ENCODE measurements at regions not wholly inside any gene's neighbourhood (a gene's known extent, or its start where the extent isn't known, plus 50 kb on each side); places are given as distances from the start of the nearest gene placed in this dataset.
"Not testable (repeated sequence)": the region's sequence is repeated elsewhere in the genome, so short reads cannot be mapped to it uniquely, and the experiment has no call there.

DNA sequence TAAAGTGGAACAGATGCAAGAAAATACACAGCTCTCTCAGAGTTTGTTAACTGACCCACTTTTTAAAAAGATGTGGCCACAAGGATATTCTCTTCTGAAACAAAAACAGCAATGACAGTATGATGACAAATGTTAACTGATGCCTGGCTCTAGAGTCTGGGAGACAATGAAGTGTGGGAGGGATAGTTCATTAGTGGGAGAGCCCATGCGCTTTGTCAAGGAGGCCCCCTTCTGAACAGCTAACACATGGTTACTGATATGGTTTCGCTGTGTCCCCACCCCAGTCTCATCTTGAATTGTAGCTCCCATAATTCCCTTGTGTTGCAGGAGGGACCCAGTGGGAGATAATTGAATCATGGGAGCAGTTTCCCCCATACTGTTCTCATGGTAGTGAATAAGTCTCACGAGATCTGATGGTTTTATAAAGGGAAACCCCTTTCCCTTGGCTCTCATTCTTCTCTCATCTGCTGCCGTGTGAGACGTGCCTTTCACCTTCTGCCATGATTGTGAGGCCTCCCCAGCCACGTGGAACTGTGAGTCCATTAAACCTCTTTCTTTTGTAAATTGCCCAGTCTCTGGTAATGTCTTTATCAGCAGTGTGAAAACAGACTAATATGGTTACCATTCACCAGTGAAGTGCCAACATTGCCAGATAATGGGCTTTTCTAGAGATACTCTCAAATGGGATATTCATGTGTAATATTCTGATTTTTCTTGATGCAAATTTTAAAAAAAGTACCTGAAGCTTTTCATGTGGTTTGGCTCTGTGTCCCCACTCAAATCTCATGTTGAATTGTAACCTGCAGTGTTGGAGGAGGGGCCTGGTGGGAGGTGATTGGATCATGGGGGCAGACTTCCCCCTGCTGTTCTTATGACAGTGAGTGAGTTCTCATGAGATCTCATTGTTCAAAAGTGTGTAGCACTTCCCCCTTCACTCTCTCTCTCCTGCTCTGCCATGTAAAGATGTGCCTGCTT lies 435.8 kb downstream of the SHISA9 start:
- not testable (repeated sequence) for DNase-seq

DNA sequence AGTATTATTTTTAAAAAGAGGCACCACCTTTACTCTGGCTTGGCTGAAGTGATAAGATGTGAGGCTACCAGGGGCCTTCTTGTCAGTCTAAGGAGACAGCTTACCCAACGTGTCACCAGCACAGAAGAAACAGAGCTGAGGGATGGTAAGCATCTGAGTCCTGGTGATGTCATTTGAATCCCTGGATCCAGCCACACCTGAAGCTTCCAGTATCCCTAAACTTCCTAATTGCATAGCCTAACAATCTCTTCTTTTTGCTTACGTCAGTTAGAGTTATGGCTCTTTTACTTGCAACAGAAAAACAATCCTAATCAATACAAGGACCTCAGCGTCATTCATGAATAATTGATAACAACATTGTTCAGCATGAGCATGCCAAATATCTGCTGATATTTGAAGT lies 436.6 kb downstream of the SHISA9 start:
- DNase-seq, result no peak

DNA sequence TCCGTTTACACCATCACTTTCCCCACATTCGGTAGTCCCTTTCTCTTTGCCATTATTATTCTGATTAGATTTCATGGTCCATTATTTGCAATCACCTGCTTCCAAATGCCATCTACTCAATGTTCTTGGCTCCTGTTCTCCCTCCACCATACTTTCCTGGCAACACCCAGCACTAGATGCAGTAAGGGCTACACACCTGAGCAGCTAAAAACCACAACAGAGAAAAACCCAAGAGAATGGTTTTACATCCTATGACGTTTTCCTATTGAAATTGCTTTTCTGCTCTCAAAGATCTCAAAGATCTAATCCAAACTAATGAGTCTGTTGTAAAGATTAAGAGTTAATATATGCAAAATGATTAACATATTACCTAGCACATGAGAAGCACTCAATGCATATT lies 441.3 kb downstream of the SHISA9 start:
- DNase-seq, result no peak

DNA sequence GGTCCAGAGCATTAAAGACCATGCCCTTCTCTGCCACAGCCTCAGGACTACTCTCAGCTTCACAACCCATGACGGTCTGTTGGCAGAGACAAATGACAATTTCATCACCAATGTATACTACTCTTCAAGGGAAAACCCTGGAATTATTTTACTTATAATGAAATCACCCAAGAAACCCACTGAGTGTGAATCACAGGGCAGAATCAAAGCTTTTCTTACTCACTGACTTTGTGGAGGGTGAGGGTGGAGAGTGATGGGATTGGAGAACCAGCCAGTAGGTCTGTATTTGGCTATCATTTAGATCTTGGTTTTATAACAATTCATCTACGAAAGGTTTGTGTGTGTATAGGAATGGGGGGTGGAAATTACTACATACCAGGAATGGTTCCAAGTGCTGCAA lies 442.6 kb downstream of the SHISA9 start:
- DNase-seq, result no peak

DNA sequence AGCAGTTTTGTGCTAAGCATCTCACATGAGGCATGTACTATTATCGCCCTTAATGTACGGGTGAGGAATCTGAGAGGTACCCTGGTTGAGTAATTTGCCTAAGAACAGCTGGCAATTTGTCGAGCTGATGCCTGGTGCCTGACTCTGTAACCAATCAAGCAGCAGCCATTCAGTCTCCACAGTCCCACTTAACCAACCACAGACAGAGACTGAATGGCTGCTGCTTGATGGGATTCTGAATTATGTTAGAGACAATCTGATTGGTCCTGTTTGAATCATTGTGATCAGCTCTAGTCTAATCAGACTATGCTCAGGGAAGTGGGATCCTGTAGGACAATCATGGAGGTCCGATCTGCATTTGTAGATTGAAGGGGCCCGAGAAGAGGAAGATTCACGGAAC lies 447.0 kb downstream of the SHISA9 start:
- DNase-seq, result no peak

DNA sequence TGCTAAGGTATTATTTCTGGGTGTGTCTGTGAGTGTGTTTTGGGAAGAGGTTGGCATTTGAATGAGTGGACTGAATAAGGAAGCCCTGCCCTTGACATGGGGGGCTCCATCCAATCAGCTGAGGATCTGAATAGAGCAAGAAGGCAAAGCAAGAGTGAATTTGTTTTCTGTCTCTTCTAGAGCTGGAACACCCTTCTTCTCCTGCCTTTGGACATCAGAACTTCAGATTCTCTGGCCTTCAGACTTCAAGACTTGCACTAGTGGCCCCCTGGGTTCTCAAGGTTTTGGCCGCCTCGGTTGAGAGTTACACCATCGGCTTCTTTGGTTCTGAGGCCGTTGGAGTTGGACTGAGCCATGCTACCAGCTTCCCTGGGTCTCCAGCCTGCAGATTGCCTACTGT lies 448.6 kb downstream of the SHISA9 start:
- DNase-seq, result no peak

DNA sequence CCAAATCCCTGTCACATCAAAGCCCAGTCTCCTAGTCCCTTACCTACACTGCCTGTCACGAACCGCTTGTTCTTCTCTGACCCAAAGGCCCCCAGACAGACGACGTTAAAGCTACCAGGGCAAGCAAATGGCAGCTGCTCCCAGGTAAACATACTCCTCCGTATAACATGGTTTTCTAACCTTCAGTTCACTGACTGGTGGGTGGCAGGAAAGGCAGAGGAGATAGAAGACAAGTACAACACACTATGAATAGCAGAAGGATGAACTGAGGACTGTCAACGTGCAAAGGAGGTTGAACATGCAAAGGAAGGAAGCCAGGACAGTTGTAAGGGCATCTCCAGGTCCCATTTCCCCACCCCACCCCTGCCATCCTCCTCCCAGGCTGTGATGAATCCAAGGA lies 449.8 kb downstream of the SHISA9 start:
- no peak for DNase-seq

DNA sequence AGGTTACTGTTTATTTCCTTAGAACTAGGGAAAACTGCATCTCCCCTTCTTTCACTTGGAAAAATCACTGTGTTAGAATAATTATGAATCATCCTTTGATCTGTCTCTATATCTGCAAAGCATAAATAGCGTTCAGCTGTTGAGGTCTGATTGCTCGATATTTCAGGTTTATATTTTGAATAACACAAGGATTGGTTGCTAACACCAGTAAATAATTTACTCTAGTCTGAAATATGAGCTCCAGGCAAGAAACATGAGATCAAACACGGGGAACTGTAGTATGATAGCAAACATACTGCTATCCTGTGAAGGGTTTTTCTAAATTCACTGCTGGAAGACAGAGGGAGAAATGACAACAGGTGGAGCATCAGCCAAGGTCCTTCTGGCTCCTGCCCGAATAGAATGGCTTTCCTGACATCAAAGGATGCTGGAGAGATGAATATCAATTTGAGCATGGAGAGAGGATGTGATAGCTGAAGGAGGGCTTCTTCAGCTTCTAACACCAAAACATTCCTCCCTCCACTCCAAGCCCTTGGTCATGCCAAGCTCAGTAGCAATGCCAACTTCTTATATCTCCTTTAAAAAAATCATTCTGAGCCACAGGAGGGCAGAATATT lies 450.3 kb downstream of the SHISA9 start:
- DNase-seq, result no peak

DNA sequence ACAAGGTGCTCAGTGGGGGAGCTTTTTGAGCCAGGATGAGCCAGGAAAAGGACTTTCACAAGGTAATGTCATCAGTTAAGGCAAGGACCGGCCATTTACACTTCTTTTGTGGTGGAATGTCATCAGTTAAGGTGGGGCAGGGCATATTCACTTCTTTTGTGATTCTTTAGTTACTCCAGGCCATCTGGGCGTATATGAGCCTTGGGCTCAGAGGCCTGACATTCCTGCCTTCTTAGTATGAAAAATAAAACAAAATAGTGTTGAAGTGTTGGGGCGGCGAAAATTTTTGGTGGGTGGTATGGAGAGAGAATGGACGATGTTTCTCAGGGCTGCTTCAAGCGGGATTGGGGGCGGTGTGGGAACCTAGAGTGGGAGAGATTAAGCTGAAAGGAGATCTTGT lies 451.4 kb downstream of the SHISA9 start:
- DNase-seq, result not testable (repeated sequence)

DNA sequence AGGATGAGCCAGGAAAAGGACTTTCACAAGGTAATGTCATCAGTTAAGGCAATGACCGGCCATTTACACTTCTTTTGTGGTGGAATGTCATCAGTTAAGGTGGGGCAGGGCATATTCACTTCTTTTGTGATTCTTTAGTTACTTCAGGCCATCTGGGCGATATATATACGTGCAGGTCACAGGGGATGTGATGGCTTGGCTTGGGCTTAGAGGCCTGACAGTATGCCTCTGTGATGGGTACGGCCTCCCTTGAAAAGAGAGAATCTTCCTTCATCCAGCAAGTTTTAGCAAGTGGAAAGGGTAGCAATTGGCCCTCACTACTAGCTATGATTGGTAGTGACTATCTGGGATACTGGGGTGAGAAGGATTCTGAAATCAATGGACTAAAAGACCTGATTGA lies 456.4 kb downstream of the SHISA9 start:
- DNase-seq, result not testable (repeated sequence)

DNA sequence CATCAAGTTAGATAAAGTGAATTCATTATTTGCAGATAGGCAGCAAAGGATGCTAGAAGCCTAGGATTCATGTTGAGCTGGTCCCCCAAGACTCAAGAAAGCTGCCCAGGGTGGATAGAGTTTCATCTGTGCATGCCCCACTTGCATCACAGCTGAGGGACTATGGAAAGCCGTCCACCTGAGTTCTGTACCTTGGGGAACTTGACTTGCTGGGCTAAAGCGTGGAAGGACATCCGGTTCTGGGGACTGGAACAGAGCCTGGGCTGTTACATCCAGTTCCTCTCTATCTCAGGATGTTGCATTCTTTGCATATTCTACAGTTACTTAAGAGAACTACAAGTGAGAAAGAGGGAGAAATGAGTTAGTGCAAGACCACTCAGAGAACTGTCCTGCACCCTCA lies 458.4 kb downstream of the SHISA9 start:
- DNase-seq, result no peak

DNA sequence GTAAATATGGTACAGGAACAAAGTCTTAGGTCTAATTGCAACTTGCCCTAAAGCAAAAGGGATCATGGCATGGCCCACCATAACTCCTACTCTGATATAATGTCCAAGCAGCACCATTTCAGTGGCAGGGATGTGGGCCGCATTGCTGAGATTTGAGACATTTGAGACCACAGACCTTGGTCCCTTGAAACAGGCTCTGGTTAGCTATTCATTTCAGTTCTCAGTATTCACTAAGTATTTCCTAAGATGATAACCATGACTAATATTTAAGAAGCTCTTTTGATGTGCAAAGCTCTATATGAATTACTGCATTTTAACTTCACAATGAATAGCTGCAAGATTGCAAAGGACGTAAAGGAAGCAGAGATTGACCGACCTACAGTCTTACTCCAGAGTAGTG lies 471.0 kb downstream of the SHISA9 start:
- no peak for DNase-seq

DNA sequence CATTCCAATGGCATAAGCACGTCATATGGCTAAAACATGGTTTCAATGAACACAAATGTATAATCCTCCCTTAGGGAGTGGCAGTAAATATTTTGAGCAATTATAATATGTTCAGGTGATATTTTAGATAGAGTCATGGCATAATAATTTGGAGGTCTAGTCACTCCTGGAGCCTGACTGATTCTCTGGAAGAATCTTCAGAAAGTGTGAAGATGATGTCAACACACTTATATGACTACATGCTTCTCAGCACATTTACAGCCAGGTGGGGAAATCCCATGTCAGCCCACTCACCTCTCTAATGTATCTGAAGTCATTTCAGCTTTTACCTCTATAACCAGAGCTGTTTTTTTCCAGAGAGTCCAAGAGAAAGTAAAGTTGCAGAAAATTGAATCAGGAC lies 474.8 kb downstream of the SHISA9 start:
- DNase-seq, result no peak

DNA sequence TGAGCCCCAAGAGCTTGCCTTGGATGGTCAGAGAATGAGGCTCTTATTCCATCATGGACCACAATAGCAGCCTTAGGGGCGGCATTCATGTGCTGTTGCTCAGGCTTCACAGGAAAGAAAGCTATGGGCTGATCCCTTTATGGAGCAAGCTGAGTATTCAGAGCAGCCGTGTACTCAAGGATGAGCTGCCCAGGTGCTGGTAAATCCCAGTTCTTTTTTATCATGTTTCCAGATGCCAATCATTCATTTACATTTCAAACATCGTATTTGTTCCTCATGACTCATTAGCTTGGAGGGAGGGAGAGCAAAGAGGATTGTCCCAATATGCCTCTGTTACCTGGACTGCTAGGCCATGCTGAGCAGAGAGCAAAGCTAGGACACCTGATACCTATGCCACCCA lies 475.7 kb downstream of the SHISA9 start:
- no peak for DNase-seq

DNA sequence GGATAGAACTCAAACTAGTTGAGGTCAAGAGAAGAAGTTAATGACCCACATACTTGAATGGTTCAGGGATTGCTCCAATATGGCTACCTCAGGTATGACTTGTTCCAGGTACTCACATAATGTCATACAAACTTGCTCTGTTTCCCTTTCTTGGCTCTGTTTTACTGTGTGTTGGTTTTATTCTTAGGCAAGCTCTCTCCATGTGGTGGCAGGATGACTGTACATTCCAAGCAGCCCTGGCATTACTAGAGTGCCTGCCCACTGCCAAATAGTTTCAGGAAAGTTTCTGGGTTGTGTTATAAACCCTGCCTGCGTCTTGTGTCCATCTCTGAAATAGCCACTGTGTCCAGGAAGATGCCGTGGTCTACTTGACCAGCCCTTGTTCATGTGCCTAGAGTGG lies 476.8 kb downstream of the SHISA9 start:
- DNase-seq, result no peak

DNA sequence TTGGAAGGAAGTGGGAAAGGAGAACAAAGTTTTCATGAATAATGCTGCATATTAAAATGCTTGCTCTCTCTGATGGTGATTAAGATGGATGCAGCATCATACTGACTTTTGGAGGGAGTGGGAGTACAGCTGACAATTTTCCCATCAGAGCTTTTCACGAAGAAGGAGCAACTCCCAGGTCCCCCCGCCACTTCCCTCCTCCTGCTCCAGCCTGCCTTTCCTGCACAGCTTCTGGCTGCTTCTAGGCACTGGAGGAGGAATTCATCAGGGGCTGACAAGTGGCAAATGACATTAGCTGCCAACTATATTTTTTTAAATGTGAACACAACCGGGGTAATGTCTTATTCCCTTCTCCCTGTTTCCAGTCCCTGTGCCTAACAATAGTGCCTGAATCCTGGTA lies 477.9 kb downstream of the SHISA9 start:
- DNase-seq, result no peak

DNA sequence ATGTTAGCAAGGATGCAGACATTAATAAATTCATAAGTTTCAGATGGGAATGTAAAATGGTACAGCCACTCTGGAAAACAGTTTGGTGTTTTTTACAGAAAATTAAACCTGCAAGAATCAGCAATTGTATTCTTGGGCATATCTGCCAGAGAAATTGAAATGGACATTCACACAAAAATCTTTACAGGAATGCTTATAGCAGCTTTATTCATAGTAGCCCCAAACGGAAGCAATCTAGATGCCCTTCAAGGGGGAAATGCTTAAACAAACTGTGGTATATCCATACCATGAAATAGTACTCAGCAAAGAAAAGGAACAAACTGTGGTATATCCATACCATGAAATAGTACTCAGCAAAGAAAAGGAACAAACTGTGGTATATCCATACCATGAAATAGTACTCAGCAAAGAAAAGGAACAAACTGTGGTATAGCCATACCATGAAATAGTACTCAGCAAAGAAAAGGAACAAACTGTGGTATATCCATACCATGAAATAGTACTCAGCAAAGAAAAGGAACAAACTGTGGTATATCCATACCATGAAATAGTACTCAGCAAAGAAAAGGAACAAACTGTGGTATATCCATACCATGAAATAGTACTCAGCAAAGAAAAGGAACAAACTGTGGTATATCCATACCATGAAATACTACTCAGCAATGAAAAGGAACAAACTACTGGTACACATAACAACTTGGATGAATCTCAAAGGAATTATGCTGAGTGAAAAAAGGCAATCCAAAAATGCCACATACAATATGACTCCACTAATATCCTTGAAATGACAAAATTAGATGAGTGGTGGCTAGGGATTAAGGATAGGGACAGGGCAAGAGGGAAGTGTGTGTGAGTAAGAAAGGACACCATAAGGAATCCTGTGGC lies 484.0 kb downstream of the SHISA9 start:
- not testable (repeated sequence) for DNase-seq

DNA sequence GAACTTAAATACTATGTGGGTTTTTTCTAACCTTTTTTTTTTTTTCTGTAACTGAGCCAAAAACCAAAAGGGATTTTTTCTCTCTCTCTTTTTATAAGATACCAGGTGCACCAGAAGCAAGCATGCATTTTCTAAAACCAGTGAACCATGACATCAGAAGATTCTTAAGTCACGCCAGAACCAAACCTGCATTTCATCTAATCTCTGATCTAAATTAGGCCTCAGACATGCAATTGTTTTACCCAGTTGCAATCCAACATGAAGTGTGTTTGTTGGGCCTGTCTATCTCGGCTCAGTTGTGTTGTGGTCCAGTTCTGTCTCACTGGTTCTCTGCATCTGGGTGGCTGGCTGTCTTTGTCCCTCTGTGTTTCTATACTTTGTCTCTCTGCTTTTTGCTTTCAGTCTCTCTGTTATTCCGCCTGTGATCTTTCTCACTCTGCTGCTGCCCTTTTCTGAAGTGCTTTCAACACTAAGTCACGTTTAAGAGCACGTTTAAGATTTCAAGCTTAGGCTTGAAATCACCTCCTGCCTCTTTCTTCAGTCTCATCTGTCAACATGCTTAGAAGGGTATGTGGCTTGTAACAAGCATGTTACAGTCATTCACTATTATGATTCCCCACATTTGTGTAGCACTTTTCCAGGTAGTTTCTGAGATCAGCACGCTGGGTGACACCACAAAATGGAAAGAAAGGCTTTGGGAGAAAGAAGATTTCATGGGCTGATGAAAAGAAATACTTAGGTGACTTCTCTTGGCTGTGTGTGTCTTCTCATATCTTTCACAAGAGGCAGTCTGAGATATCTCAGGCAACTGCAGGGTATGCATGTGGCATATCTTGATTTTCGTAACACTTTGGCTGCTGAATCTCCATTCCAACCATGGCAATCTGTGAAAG lies 488.9 kb downstream of the SHISA9 start:
- no peak for DNase-seq

DNA sequence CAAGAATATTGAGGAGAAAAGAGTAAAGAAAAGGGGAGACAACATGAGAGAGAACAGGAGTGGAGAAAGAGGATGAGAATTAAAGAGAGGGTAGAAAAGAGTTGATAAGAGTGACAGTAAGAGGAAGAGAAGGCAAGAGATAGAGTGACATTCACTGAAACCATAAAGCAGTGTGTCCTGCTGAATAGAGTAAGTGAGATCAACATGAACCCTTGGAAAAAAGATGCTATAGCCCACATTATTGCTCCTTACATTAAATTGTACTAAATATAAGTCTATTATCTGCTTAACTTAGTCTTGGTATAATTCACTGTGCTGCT lies 489.5 kb downstream of the SHISA9 start:
- DNase-seq, result no peak

DNA sequence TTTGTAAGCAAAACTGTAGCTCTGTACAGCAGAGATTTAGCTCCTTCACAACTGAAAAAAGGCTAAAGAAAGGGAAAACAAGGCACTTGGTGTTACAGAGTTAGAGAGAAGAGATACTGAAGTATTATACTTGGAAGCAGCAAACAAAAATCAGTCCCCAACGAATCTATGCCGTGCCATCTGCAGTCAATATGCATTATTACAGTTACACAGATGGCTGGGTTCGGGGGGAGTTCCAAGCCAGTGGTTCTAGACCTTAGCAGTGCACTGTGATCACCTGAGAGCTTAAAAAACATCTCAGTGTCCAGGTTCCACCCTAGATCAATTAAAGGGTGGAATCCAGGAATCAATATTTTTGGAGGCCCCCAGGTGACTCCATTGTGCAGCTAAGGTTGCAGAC lies 489.9 kb downstream of the SHISA9 start:
- no peak for DNase-seq

DNA sequence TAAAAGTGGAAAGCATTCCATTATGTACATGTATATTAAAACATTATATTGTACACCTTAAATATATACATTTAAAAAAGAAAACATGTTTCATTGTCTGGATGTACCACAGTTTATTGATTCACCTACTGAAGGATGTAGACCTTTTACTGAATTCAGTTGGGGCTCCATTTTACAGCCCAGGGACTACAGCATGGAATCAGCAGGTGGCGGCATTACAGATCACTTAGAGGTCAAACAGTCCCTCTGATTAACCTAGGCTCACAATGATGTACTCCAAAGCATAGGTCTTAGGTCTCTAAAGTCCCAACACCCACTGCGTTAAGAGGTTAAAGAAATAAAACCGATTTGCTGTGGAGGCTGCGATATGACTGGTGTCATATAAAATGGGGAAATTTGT lies 490.9 kb downstream of the SHISA9 start:
- no peak for DNase-seq

DNA sequence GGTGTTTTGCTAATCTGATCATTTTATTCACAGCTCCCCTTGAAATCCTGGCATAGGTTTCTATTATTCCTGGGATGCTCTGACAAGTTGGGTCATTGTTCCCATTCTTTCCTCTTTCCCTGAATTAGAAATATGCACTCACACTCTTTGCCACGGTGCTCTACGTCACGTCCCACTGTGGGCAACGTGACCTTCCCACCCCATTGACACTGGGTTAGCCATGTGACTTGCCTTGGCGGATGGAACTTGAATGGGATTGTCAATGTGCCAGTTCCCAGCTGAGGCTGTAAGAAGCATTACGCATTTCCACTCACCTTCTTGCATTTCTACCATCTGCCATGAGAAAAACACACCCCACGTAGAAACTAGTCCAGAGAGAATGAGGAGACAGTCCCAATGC lies 492.4 kb downstream of the SHISA9 start:
- no peak for DNase-seq

DNA sequence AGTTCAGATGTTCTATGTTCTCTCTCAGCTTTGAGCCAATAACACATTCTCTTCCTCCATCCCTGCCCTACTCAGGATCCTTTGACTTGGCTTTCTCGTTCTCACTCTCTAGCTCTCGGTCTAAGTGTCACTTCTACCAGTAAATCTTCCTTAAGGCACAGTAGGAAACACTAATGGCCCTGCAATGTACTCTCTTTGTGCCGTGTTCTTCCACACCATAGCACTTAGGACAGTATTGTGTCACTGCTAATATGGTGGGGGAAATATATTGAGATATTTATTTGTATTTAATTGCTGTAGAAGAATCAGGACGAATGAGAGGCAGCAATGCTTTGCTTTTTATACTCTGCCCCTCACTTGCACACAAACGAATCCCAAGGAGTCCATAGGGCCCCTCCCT lies 493.1 kb downstream of the SHISA9 start:
- DNase-seq, result no peak
